ENCODE measurements at regions not wholly inside any gene's neighbourhood (a gene's known extent, or its start where the extent isn't known, plus 50 kb on each side); places are given as distances from the start of the nearest gene placed in this dataset.

GRCh38 chr5:61619289-61619688, 287.2 kb downstream of the ZSWIM6 start:
- no peak overlapping the region for H3K4ac ChIP-seq (replicated peaks; ENCODE audit: insufficient read length, low read depth, low read length)
- no peak overlapping the region for H3K4me3 ChIP-seq (ENCODE audit: extremely low read depth in 1 of 4, insufficient read depth in 2 of 4, low read depth in 3 of 4, low read length in 4 of 4)
- 94% methylated on average over 3 of the region's 3 CpGs; no CpG with 5 or more reads in 1 of the 2 experiments for WGBS, 2 experiments (ENCODE audit: extremely low coverage in 1 of 2, insufficient coverage in 1 of 2, insufficient read length in 1 of 2, insufficient replicate concordance in 2 of 2, low coverage in 1 of 2, low lambda C conversion rate in 2 of 2, missing lambda C conversion rate in 1 of 2)
- H3K79me2 ChIP-seq (ENCODE audit: control insufficient read depth in 1 of 2, insufficient read depth in 2 of 2, low read length in 2 of 2) = no peaks in the 10 kb centered on the region
- FAIRE-seq (no peak), DNase-seq (ENCODE audit: low read depth in 1 of 2, low spot score in 2 of 2) (no peak)
- TF ChIP-seq GABPA (IDR thresholded peaks at IDR 0.05; ENCODE audit: borderline replicate concordance, insufficient read depth, low read length) = no peak
- TF ChIP-seq, protein P1, sequence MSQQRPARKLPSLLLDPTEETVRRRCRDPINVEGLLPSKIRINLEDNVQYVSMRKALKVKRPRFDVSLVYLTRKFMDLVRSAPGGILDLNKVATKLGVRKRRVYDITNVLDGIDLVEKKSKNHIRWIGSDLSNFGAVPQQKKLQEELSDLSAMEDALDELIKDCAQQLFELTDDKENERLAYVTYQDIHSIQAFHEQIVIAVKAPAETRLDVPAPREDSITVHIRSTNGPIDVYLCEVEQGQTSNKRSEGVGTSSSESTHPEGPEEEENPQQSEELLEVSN (IDR thresholded peaks at IDR 0.05) = no peak
- TF ChIP-seq RAD21 (IDR thresholded peaks at IDR 0.05 in 1 of 2, conservative IDR thresholded peaks at IDR 0.05 in 1 of 2; ENCODE audit: low read depth in 2 of 2, low read length in 2 of 2) = no peak
- no peak for TF ChIP-seq PHF8 (conservative IDR thresholded peaks at IDR 0.05; ENCODE audit: low read depth, low read length)
- H2AK5ac ChIP-seq (ENCODE audit: low read depth, low read length) = no peak overlapping the region
- no peaks in the 10 kb centered on the region for H3K27me3 ChIP-seq (replicated peaks in 1 of 4; ENCODE audit: control insufficient read depth in 3 of 4, extremely low read depth in 1 of 4, insufficient read depth in 3 of 4, low read length in 3 of 4)
- H3K23me2 ChIP-seq (ENCODE audit: low read depth, low read length) = no peaks in the 10 kb centered on the region
- POLR2A ChIA-PET (ENCODE audit: partially characterized antibody) = no interaction called here
- H2BK120ac ChIP-seq (replicated peaks; ENCODE audit: low read depth, low read length) = no peak overlapping the region
- H3K56ac ChIP-seq (replicated peaks; ENCODE audit: insufficient read length, low read depth, low read length) = no peak overlapping the region
- no peaks in the 10 kb centered on the region for H3K79me1 ChIP-seq (ENCODE audit: low read depth, low read length)
- no peaks in the 10 kb centered on the region for H3K9me3 ChIP-seq (ENCODE audit: insufficient read depth in 2 of 2, low read depth in 1 of 2, low read length in 1 of 2)
- H4K91ac ChIP-seq (replicated peaks; ENCODE audit: insufficient read length, low read length) = no peak overlapping the region
- no peak overlapping the region for H3K9ac ChIP-seq (replicated peaks in 1 of 4; ENCODE audit: extremely low read depth in 1 of 4, low read depth in 3 of 4, low read length in 3 of 4)
- H3K4me1 ChIP-seq (replicated peaks in 1 of 4; ENCODE audit: control insufficient read depth in 3 of 4, insufficient read depth in 4 of 4, low read length in 3 of 4) = no peaks in the 10 kb centered on the region; a peak in 1 of 7 replicates
- H3K4me2 ChIP-seq (ENCODE audit: insufficient read depth in 1 of 2, low read depth in 2 of 2, low read length in 2 of 2) = no peak overlapping the region
- no peak overlapping the region for H2BK15ac ChIP-seq (ENCODE audit: low read length)
- no peak overlapping the region for H3K23ac ChIP-seq (ENCODE audit: insufficient read length)
- no peaks in the 10 kb centered on the region for H4K20me1 ChIP-seq (replicated peaks in 1 of 2; ENCODE audit: control insufficient read depth in 1 of 2, insufficient read depth in 2 of 2, low read length in 2 of 2)
- H3K18ac ChIP-seq (ENCODE audit: extremely low read depth, low read length) = no peak overlapping the region
- no peak overlapping the region for H3K27ac ChIP-seq (ENCODE audit: low read depth, low read length)
- no peak overlapping the region for H3K14ac ChIP-seq (ENCODE audit: insufficient read length)
- no peaks in the 10 kb centered on the region for H3K36me3 ChIP-seq (ENCODE audit: control insufficient read depth in 2 of 4, insufficient read depth in 4 of 4, low read length in 3 of 4)
- H4K5ac ChIP-seq (ENCODE audit: insufficient read length, low read depth, low read length) = no peak overlapping the region
- no peak overlapping the region for H2BK12ac ChIP-seq (ENCODE audit: low read depth, low read length)
- H2AFZ ChIP-seq (ENCODE audit: low read length) = no peak overlapping the region
- no peak overlapping the region for H4K8ac ChIP-seq (ENCODE audit: extremely low read depth, insufficient read depth, low read length)
- H2BK20ac ChIP-seq (ENCODE audit: low read length) = no peak overlapping the region
- H2BK5ac ChIP-seq (ENCODE audit: low read depth, low read length) = no peak overlapping the region
- CTCF ChIA-PET (ENCODE audit: partially characterized antibody) = interaction anchor here (0.9 to 3.1 kb wide), 4 partner anchors 12 to 149 kb away, joined by 3 to 14 read pairs (median 4); no protein-coding TSS in a partner anchor
